ENCODE measurements at regions not wholly inside any gene's neighbourhood (a gene's known extent, or its start where the extent isn't known, plus 50 kb on each side); places are given as distances from the start of the nearest gene placed in this dataset.

- no peak for TF ChIP-seq CTCF (IDR thresholded peaks at IDR 0.05)
- TF ChIP-seq POLR2A (IDR thresholded peaks at IDR 0.05), result no peak
These were observed 226.5 kb upstream of the MAP3K1 start for GRCh38 chr5:56588636-56589480.
